ENCODE measurements at regions not wholly inside any gene's neighbourhood (a gene's known extent, or its start where the extent isn't known, plus 50 kb on each side); places are given as distances from the start of the nearest gene placed in this dataset.

DNA sequence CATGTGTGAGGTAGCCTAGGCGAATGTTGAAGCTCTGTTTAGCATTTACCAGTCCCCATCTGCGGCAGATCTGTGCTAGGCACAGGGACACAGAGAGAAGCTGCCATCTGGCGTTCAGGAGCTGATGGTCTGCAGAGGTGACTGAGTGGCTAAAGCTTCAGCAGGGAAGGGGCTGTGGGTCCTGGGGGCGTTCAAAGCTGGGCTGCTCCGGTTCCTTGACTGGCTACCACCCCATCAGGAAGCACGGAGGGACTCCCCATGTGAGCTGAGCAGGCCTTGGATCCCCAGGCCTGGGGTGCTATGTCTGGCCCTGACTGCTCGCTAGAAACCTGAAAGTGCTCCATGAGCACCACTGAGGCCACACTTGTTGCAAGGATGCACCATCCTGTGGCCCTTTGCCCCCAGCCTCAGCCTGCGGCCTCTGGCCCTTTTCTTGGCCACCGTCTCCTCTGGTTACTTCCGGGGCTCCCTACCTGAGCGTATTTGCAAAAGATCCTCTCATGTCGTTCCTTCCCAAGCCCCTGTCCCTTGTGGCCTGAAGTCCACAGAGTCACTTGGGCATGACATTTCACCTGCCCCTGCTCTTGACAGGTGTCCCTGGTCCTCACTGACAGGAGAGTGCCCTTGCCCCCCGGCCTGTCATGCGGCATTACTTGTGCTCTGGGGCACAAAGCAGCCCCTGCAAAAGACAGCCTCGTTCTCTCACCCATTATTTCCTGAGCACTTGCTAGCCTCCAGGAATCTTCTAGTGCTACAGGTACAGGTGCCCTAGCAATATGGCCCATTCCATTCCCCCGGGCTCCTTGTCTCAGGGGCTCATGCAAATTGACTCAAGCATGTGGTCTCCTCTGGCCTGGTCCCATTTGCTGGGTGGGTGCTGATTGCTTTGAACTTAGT is 108.1 kb downstream of the GLRX3 start:
- no peak for TF ChIP-seq CTCF (IDR thresholded peaks at IDR 0.05; ENCODE audit: low read length)
- no peak for TF ChIP-seq EZH2 (IDR thresholded peaks at IDR 0.05; ENCODE audit: borderline replicate concordance, low read length)
